ENCODE measurements at regions not wholly inside any gene's neighbourhood (a gene's known extent, or its start where the extent isn't known, plus 50 kb on each side); places are given as distances from the start of the nearest gene placed in this dataset.
A peak's percentile ranks its signal among the peaks of the same experiment; 100 is the strongest.

- CTCF ChIA-PET, result interaction anchor here (0.6 to 1.0 kb wide), 2 partner anchors 136 to 528 kb away, joined by 3 to 4 read pairs; no protein-coding TSS in a partner anchor
- no peaks in the 10 kb centered on the region for H3K36me3 ChIP-seq (ENCODE audit: control insufficient read depth in 2 of 2, insufficient read depth in 1 of 2, low read length in 2 of 2)
- H3K27ac ChIP-seq (ENCODE audit: extremely low read depth, low read depth, low read length), result no peak overlapping the region
- H3K4me3 ChIP-seq (ENCODE audit: low read depth, low read length), result no peak overlapping the region
- H3K9me3 ChIP-seq (ENCODE audit: control insufficient read depth, insufficient read depth, low read depth, low read length), result no peaks in the 10 kb centered on the region
- no peak for TF ChIP-seq ZNF514 (tag by site-specific recombination; IDR thresholded peaks at IDR 0.05)
- TF ChIP-seq ZNF473 (tag by site-specific recombination; IDR thresholded peaks at IDR 0.05), result no peak
- no peak for TF ChIP-seq ZNF148 (tag by site-specific recombination; IDR thresholded peaks at IDR 0.05; ENCODE audit: borderline replicate concordance)
- TF ChIP-seq ELK4 (IDR thresholded peaks at IDR 0.05; ENCODE audit: borderline replicate concordance, low read depth, low read length), result no peak
- TF ChIP-seq, protein P1, sequence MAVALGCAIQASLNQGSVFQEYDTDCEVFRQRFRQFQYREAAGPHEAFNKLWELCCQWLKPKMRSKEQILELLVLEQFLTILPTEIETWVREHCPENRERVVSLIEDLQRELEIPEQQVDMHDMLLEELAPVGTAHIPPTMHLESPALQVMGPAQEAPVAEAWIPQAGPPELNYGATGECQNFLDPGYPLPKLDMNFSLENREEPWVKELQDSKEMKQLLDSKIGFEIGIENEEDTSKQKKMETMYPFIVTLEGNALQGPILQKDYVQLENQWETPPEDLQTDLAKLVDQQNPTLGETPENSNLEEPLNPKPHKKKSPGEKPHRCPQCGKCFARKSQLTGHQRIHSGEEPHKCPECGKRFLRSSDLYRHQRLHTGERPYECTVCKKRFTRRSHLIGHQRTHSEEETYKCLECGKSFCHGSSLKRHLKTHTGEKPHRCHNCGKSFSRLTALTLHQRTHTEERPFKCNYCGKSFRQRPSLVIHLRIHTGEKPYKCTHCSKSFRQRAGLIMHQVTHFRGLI (tag by site-specific recombination; IDR thresholded peaks at IDR 0.05), result no peak
- no peak for TF ChIP-seq ZNF366 (tag by site-specific recombination; conservative IDR thresholded peaks at IDR 0.05)
- TF ChIP-seq ZNF416 (tag by site-specific recombination; IDR thresholded peaks at IDR 0.05), result no peak
- no peaks in the 10 kb centered on the region for H3K4me1 ChIP-seq (ENCODE audit: control insufficient read depth, insufficient read depth, low read length)
- POLR2A ChIA-PET, result no interaction called here
Measured at GRCh38 chr1:60809204-60809980, 273.0 kb upstream of the NFIA start.

- ChIA-PET CTCF (interaction anchor here (1.0 kb wide), 1 partner anchor 527 kb away, joined by 3 read pairs; no protein-coding TSS in a partner anchor), POLR2A (no interaction called here)
- Histone ChIP-seq H3K27ac (ENCODE audit: extremely low read depth, low read depth, low read length) (no peak overlapping the region), H3K36me3 (ENCODE audit: control insufficient read depth in 2 of 2, insufficient read depth in 1 of 2, low read length in 2 of 2) (no peaks in the 10 kb centered on the region), H3K9me3 (ENCODE audit: control insufficient read depth, insufficient read depth, low read depth, low read length) (no peaks in the 10 kb centered on the region), H3K4me3 (ENCODE audit: low read depth, low read length) (no peak overlapping the region), H3K4me1 (ENCODE audit: control insufficient read depth, insufficient read depth, low read length) (no peaks in the 10 kb centered on the region)
- peak; percentile 42; the same call in 1 of the 2 replicates for TF ChIP-seq ATF2 (tag by site-specific recombination; IDR thresholded peaks at IDR 0.05; ENCODE audit: low read depth)
- TF ChIP-seq, protein P2, sequence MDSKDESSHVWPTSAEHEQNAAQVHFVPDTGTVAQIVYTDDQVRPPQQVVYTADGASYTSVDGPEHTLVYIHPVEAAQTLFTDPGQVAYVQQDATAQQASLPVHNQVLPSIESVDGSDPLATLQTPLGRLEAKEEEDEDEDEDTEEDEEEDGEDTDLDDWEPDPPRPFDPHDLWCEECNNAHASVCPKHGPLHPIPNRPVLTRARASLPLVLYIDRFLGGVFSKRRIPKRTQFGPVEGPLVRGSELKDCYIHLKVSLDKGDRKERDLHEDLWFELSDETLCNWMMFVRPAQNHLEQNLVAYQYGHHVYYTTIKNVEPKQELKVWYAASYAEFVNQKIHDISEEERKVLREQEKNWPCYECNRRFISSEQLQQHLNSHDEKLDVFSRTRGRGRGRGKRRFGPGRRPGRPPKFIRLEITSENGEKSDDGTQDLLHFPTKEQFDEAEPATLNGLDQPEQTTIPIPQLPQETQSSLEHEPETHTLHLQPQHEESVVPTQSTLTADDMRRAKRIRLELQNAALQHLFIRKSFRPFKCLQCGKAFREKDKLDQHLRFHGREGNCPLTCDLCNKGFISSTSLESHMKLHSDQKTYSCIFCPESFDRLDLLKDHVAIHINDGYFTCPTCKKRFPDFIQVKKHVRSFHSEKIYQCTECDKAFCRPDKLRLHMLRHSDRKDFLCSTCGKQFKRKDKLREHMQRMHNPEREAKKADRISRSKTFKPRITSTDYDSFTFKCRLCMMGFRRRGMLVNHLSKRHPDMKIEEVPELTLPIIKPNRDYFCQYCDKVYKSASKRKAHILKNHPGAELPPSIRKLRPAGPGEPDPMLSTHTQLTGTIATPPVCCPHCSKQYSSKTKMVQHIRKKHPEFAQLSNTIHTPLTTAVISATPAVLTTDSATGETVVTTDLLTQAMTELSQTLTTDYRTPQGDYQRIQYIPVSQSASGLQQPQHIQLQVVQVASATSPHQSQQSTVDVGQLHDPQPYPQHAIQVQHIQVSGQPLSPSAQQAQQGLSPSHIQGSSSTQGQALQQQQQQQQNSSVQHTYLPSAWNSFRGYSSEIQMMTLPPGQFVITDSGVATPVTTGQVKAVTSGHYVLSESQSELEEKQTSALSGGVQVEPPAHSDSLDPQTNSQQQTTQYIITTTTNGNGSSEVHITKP (tag by site-specific recombination; IDR thresholded peaks at IDR 0.05), result no peak
Measured at GRCh38 chr1:60808676-60809075, 273.7 kb upstream of the NFIA start.

Data from HEK293 (cell line).